HepG2 (cell line): ENCODE measurements at regions not wholly inside any gene's neighbourhood (a gene's known extent, or its start where the extent isn't known, plus 50 kb on each side); places are given as distances from the start of the nearest gene placed in this dataset.

Source experiments
- ATAC-seq: fragments of 200-7000 bp; cut with Tn5 transposase; 3 replicates; pipeline ENCODE4 v1.9.1; 2020; ENCODE audit warnings: mild to moderate bottlenecking, moderate library complexity
- BruUV-seq: library from RNA; stranded (reverse); fragments of 400-500 nt; replicated peaks from 2 replicates; lab custom pipeline; 2021; lab: Mats Ljungman, UMichigan
- CTCF ChIA-PET: fragments of 300-600 bp; formaldehyde crosslinking; extraction: SDS; loops from one replicate; lab custom pipeline; 2021; ENCODE audit warnings: low total read pairs, inconsistent platforms, low intra/inter-chr PET ratio; lab: Yijun Ruan, JAX
- POLR2A ChIA-PET: fragments of 350-600 bp; sonication (Branson Sonifier 250); formaldehyde crosslinking; loops from one replicate; lab custom pipeline; 2020; ENCODE audit warnings: antibody characterized with exemption, inconsistent platforms; lab: Yijun Ruan, JAX
- DNase-seq: peaks from one replicate; pipeline ENCODE4 v3.0.0-alpha.2; 2015; ENCODE audit warnings: low spot score
- FAIRE-seq: peaks from 3 replicates; lab custom pipeline; 2011; peaks lifted over from hg19 to GRCh38; lab: Jason Lieb, UNC
- H2AFZ ChIP-seq: one replicate; pipeline ENCODE4 v1.6.1; 2011; ENCODE audit warnings: low read length, inconsistent platforms
- H3K27ac ChIP-seq: fragments of 300-600 bp; 3 replicates; pipeline ENCODE4 v1.8.0; 2011; ENCODE audit warnings: mixed run types, mild to moderate bottlenecking, mixed read lengths, low read length, inconsistent platforms; ENCODE audit not compliant: insufficient read depth; ENCODE audit errors: extremely low read length
- H3K27me3 ChIP-seq, 2 experiments: fragments of 200-600 bp in 1 of 2; 2 replicates in 1 of 2; 3 replicates in 1 of 2; pipeline versions ENCODE4 v1.6.0 to v1.8.0; 2011; ENCODE audit warnings: low read length in 2 of 2, mild to moderate bottlenecking in 2 of 2, moderate library complexity in 2 of 2, inconsistent platforms in 1 of 2; ENCODE audit not compliant: insufficient read depth in 2 of 2, control insufficient read depth in 1 of 2
- H3K36me3 ChIP-seq, 2 experiments: fragments of 200-600 bp in 1 of 2; replicated peaks in 1 of 2; 2 replicates in 1 of 2; 3 replicates in 1 of 2; pipeline versions ENCODE4 v1.5.1 to v1.8.0; 2011; ENCODE audit warnings: low read length in 2 of 2, inconsistent platforms in 1 of 2; ENCODE audit not compliant: insufficient read depth in 2 of 2, control insufficient read depth in 1 of 2
- H3K4me1 ChIP-seq: 2 replicates; pipeline ENCODE4 v1.5.1; 2012; ENCODE audit warnings: low read length, inconsistent platforms; ENCODE audit not compliant: insufficient read depth
- H3K4me2 ChIP-seq: 2 replicates; pipeline ENCODE4 v1.6.0; 2011; ENCODE audit warnings: low read depth, low read length, inconsistent platforms
- H3K4me3 ChIP-seq, 3 experiments: fragments of 200-600 bp in 1 of 3; sonication (generic), shearing (Covaris generic) in 1 of 3; replicated peaks in 1 of 3; 2 replicates each; pipeline ENCODE4 v1.5.1; 2011 to 2016; ENCODE audit warnings: low read length in 3 of 3, inconsistent platforms in 2 of 3, low read depth in 2 of 3, mild to moderate bottlenecking in 2 of 3, control low read depth in 1 of 3, mixed read lengths in 1 of 3; ENCODE audit not compliant: insufficient read depth in 1 of 3
- H3K79me2 ChIP-seq: one replicate; pipeline ENCODE4 v1.6.1; 2011; ENCODE audit warnings: low read length, inconsistent platforms; ENCODE audit not compliant: insufficient read depth
- H3K9ac ChIP-seq: 2 replicates; pipeline ENCODE4 v1.6.0; 2011; ENCODE audit warnings: mild to moderate bottlenecking, low read depth, low read length, inconsistent platforms; ENCODE audit not compliant: insufficient read depth
- H3K9me3 ChIP-seq: 2 replicates; pipeline ENCODE4 v1.5.1; 2012; ENCODE audit warnings: mild to moderate bottlenecking, low read length
- H4K20me1 ChIP-seq: 2 replicates; pipeline ENCODE4 v1.6.0; 2011; ENCODE audit warnings: inconsistent platforms, mild to moderate bottlenecking, low read length, moderate library complexity; ENCODE audit not compliant: insufficient read depth
- ATF6 ChIP-seq: sonication (generic); formaldehyde crosslinking; conservative IDR thresholded peaks from 2 replicates; pipeline ENCODE4 v1.4.0; 2020; ENCODE audit warnings: missing genetic modification reagents
- DR1 ChIP-seq: sonication (generic); formaldehyde crosslinking; IDR thresholded peaks from 2 replicates; pipeline ENCODE4 v1.8.0; 2021; ENCODE audit warnings: mild to moderate bottlenecking, missing genetic modification reagents, inconsistent platforms
- EHMT2 ChIP-seq: fragments of 200-600 bp; sonication (generic); IDR thresholded peaks from 2 replicates; pipeline ENCODE4 v1.7.0; 2017; ENCODE audit warnings: antibody characterized with exemption, low read depth, low read length, borderline replicate concordance
- ETV6 ChIP-seq: sonication (generic); formaldehyde crosslinking; conservative IDR thresholded peaks from 2 replicates; pipeline ENCODE4 v1.4.0; 2020; ENCODE audit warnings: missing genetic modification reagents
- HIVEP1 ChIP-seq: sonication (generic); formaldehyde crosslinking; IDR thresholded peaks from 2 replicates; pipeline ENCODE4 v1.4.0; 2020; ENCODE audit warnings: mild to moderate bottlenecking, missing genetic modification reagents
- MNT ChIP-seq: fragments of 450-650 bp; IDR thresholded peaks from 2 replicates; pipeline ENCODE4 v1.6.1; 2016
- RFXAP ChIP-seq: sonication (generic); formaldehyde crosslinking; IDR thresholded peaks from 2 replicates; pipeline ENCODE4 v1.4.0; 2020; ENCODE audit warnings: missing genetic modification reagents, borderline replicate concordance
- TBP ChIP-seq: sonication (generic); formaldehyde crosslinking; IDR thresholded peaks from 2 replicates; pipeline ENCODE4 v1.5.0; 2020; ENCODE audit warnings: missing genetic modification reagents
- THAP11 ChIP-seq: IDR thresholded peaks from 2 replicates; pipeline ENCODE4 v1.6.1; 2016; ENCODE audit warnings: missing biosample characterization, missing genetic modification reagents
- ZNF101 ChIP-seq: sonication (generic); formaldehyde crosslinking; IDR thresholded peaks from 2 replicates; pipeline ENCODE4 v1.4.0; 2020; ENCODE audit warnings: mild to moderate bottlenecking, low read depth, missing genetic modification reagents, borderline replicate concordance
- ZNF557 ChIP-seq: sonication (generic); formaldehyde crosslinking; IDR thresholded peaks from 2 replicates; pipeline ENCODE4 v1.4.0; 2020; ENCODE audit warnings: missing genetic modification reagents
- WGBS: methylation state at CpG from one replicate; pipeline ENCODE4 v1.1.6; 2017; ENCODE audit warnings: low lambda C conversion rate; 5-methylcytosine and 5-hydroxymethylcytosine counted together
- in situ Hi-C: cut with HindIII; loops from 2 replicates; pipeline ENCODE4 v1.10.0; 2017; ENCODE audit warnings: low pct_unique_long_range_greater_than_20kb; ENCODE audit not compliant: extremely low pct_ligation_motif_present
- intact Hi-C: fragments of 100-400 bp; cut with micrococcal nuclease; formaldehyde crosslinking; loops from one replicate; pipeline ENCODE4 v1.10.0; 2022; ENCODE audit not compliant: unreplicated experiment
- TF ChIP-seq, protein P1 (sequence below): sonication (generic); IDR thresholded peaks from 2 replicates; pipeline ENCODE4 v1.6.1; 2016; ENCODE audit warnings: low read depth, borderline replicate concordance

DNA sequence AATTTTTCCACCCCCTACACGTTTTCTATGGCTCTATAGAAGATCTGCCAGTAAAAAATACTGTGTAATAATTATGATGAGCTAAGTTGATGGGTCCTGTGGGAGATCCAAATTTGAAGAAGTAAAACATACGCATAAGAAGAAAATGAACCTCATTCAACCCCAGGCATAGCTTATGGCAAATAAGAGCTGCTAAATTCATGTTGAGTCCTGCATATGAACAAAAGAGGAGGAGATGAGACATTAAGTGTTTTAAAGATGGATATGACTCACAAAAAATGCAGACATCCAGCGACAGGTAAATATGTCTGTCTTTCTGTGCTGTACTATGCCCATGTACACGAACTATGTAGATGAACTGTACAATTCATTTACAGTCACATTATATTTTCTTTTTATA is 101.9 kb downstream of the LIG4 start:
- in situ Hi-C loops = no loop called here
- no peak for DNase-seq
- no peaks in the 10 kb centered on the region for H3K4me1 ChIP-seq
- TF ChIP-seq MNT = no peak
- no peak for TF ChIP-seq ETV6
- no peak for TF ChIP-seq HIVEP1 (CRISPR knock-in tag)
- no peak for TF ChIP-seq ZNF101 (CRISPR knock-in tag)
- TF ChIP-seq THAP11 (CRISPR knock-in tag) = no peak
- no peak for TF ChIP-seq ZNF557 (CRISPR knock-in tag)
- TF ChIP-seq EHMT2 = no peak
- TF ChIP-seq TBP (CRISPR knock-in tag) = no peak
- TF ChIP-seq, protein P1, sequence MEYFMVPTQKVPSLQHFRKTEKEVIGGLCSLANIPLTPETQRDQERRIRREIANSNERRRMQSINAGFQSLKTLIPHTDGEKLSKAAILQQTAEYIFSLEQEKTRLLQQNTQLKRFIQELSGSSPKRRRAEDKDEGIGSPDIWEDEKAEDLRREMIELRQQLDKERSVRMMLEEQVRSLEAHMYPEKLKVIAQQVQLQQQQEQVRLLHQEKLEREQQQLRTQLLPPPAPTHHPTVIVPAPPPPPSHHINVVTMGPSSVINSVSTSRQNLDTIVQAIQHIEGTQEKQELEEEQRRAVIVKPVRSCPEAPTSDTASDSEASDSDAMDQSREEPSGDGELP = no peak
- no peak for TF ChIP-seq DR1 (CRISPR knock-in tag)
- no peak for TF ChIP-seq ATF6 (CRISPR knock-in tag)
- no peak for TF ChIP-seq RFXAP (CRISPR knock-in tag)
- TF ChIP-seq, all 625 proteins: peak for 0
- H3K4me3 ChIP-seq = no peak overlapping the region
- no peaks in the 10 kb centered on the region for H3K36me3 ChIP-seq
- no peak for FAIRE-seq
- H3K9ac ChIP-seq = no peak overlapping the region
- POLR2A ChIA-PET = no interaction called here
- no peak for ATAC-seq
- WGBS = 35% methylated on average over 4 of the region's 4 CpGs
- no peak overlapping the region for H3K4me2 ChIP-seq
- no peak overlapping the region for H2AFZ ChIP-seq
- H4K20me1 ChIP-seq = no peaks in the 10 kb centered on the region
- no peaks in the 10 kb centered on the region for H3K9me3 ChIP-seq
- H3K79me2 ChIP-seq = no peaks in the 10 kb centered on the region
- CTCF ChIA-PET = no interaction called here
- intact Hi-C loops = no loop called here
- no peaks in the 10 kb centered on the region for H3K27me3 ChIP-seq
- no peak overlapping the region for H3K27ac ChIP-seq
- no TSS peak for BruUV-seq
